ENCODE measurements at regions not wholly inside any gene's neighbourhood (a gene's known extent, or its start where the extent isn't known, plus 50 kb on each side); places are given as distances from the start of the nearest gene placed in this dataset.

DNA sequence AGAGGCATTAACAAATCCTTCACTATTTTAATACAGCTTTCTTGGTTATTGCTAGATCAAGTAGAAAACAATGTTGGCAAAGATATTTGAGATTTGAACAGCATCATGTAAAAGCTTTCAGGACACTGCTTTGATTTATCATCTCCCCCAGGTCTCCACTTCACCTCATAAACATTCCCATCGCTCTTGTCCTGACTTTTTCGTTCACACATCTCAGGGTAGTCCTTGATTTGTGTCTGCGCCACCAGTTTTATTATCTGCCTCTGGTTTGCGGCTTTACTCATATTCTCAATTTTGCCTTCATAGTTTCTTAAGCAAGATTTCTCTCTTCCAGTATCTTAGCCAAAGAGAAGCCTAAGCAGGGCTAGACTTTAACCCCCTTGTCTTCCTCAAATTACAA, 63.5 kb upstream of the ROR1 start:
- no peak for DNase-seq

- DNase-seq, result no peak
These were observed 62.9 kb upstream of the ROR1 start for GRCh38 chr1:63710761-63711380.

GRCh38 chr1:63713041-63713440, 60.8 kb upstream of the ROR1 start:
- DNase-seq, result no peak

DNA sequence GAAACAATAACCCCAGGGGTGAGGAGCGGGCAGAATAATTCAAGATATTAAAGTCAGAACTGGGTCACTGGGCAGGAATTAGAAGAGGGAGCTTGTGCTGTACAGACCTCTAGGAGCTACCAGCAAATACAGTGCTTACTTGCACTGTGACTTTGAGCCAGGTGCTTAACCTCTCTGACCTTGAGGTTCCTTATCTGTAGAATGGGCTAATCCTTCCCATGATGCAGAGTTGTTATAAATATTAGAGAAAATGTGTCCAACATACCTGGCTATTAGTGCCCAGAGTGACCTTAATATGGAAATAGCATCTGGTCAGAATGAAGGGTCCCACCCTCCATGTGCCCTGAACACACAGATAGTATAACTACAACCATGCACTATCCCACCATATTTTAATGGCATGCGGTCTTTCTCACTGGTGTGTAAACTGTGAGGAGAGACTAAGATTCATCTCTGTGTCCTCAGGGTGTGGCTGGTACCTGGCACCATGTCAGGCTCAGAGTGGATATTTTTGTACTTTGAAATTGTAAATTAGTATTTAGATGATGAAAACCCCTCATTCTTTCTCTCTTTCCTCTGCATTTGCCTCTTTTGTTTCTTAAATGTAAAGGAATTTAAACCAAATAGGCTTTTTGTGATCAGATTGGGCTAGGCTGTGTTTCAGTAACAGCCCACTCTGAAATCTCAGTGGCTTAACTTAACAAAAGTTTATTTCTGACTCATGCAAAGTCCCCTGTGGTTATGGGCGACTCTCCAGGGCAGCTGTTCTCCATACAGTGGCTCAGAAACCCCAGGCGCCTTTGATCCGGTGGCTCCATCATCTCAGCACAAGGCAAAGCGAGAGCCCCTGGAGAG, 60.0 kb upstream of the ROR1 start:
- no peak for DNase-seq

DNA sequence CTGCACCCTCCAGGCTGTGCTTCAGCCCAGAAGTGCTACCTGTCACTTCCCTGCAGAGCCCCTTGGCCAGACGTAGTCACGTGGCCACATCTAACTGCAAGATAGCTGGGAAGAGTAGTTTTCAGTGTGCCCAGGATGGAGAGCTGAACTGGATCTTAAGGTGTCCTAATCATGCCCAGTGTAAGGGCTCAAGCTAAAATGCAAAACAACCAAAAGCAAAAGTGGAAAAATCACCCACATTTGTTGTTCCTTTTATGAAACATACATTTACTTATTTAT, 59.4 kb upstream of the ROR1 start:
- DNase-seq, result no peak

GRCh38 chr1:63717511-63718065, 56.2 kb upstream of the ROR1 start:
- no peak for DNase-seq

DNA sequence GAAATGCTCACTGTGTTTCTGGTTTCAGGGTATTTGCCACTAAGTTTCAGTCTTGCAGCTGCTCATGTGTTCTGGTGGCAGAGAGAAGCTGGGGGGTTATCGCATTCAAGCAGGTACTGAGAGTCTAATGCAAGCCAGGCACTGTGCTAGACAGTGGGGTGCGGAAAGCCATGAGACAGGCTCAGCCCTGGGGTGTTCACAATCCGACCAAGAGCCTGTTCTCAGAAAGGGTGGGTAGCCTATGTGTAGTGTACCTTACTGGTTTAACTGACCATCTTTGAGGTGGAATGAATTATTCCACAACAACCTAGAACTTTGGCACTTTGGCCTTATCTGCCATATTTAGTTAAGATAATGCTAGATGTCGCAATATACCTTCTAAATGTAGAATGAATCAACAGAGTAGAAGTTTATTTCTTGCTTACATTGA, 55.3 kb upstream of the ROR1 start:
- no peak for DNase-seq

GRCh38 chr1:63721531-63722189, 52.2 kb upstream of the ROR1 start:
- peak; percentile 40 for DNase-seq

DNA sequence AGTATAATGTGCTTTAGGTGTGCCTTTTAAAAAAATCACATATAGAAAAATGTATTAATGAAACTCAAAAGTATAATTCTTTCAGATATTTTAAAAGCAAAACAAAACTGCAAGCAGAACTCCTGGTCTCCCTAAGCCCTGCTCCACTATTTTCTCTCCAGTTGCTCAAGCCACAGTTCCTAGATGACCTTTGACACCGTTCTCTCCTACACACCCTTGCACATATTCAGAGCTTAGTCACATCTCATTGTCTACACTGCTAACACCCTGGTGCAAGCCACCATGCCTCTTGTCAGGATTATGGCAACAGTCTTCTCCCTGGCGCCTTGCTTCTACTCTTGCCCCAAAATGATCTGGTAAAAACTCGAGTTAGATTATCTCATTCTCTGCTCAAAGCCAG, 50.2 kb upstream of the ROR1 start:
- DNase-seq, result no peak

Data from NCI-H510A treated with DMSO at 0.1 percent for 48 hours (cell line).